ENCODE measurements at regions not wholly inside any gene's neighbourhood (a gene's known extent, or its start where the extent isn't known, plus 50 kb on each side); places are given as distances from the start of the nearest gene placed in this dataset.

- TF ChIP-seq CTCF (IDR thresholded peaks at IDR 0.05; ENCODE audit: borderline replicate concordance, extremely low read depth, low read length, poor library complexity, severe bottlenecking) (no peak), EZH2 (IDR thresholded peaks at IDR 0.05; ENCODE audit: borderline replicate concordance, low read depth, low read length, severe bottlenecking) (no peak)
- H3K79me2 ChIP-seq (ENCODE audit: insufficient read depth, low read length): no peaks in the 10 kb centered on the region
- H4K20me1 ChIP-seq (ENCODE audit: insufficient read depth, low read length): no peaks in the 10 kb centered on the region
- DNase-seq (no peak), ATAC-seq (ENCODE audit: insufficient read depth, low read depth) (no peak)
- H3K4me1 ChIP-seq (ENCODE audit: insufficient read depth, low read length): no peaks in the 10 kb centered on the region
- no peak overlapping the region for H3K27ac ChIP-seq (ENCODE audit: low read length)
- no peak overlapping the region for H3K9ac ChIP-seq (ENCODE audit: low read depth, low read length)
- H3K36me3 ChIP-seq (ENCODE audit: insufficient read depth, low read length): no peaks in the 10 kb centered on the region
- H2AFZ ChIP-seq (ENCODE audit: low read depth, low read length): no peak overlapping the region
- no peak overlapping the region for H3K4me3 ChIP-seq (ENCODE audit: low read depth in 1 of 2, low read length in 2 of 2)
- no peak overlapping the region for H3K4me2 ChIP-seq (ENCODE audit: insufficient read depth, low read length)
- peaks cover 4% of the 10 kb centered on the region for H3K9me3 ChIP-seq (ENCODE audit: insufficient read depth, low read length, severe bottlenecking)
- no peaks in the 10 kb centered on the region for H3K27me3 ChIP-seq (ENCODE audit: insufficient read depth, low read length, poor library complexity)
Measured at GRCh38 chr5:17907094-17907493, 272.8 kb downstream of the TAF11L14 start.

DNA sequence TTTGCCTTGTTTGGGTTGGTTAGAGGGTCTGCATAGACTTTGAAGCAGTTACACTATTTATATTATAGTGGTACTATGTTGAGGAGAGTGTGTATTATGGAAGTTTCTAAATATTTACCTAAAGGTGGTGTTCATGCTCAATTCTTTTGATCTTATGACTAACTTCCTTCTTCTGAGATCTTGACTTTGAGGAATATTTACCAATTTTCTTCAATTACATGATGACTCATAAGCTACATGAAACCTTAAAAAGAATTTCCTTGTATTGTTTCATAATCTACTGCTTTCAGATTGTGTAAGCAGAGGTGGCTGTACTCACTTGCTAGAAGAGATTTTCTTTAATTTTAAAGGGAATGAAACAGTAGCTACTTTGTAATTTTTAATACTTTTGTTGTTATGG lies 276.1 kb downstream of the TAF11L14 start:
- Histone ChIP-seq H3K9ac (ENCODE audit: low read depth, low read length) (no peak overlapping the region), H3K4me2 (ENCODE audit: insufficient read depth, low read length) (no peak overlapping the region), H3K4me3 (ENCODE audit: low read depth in 1 of 2, low read length in 2 of 2) (no peak overlapping the region), H3K4me1 (ENCODE audit: insufficient read depth, low read length) (no peaks in the 10 kb centered on the region), H3K9me3 (ENCODE audit: insufficient read depth, low read length, severe bottlenecking) (peaks cover 4% of the 10 kb centered on the region), H3K79me2 (ENCODE audit: insufficient read depth, low read length) (no peaks in the 10 kb centered on the region), H3K27ac (ENCODE audit: low read length) (no peak overlapping the region), H3K36me3 (ENCODE audit: insufficient read depth, low read length) (no peaks in the 10 kb centered on the region), H2AFZ (ENCODE audit: low read depth, low read length) (no peak overlapping the region), H4K20me1 (ENCODE audit: insufficient read depth, low read length) (no peaks in the 10 kb centered on the region), H3K27me3 (ENCODE audit: insufficient read depth, low read length, poor library complexity) (no peaks in the 10 kb centered on the region)
- TF ChIP-seq CTCF (IDR thresholded peaks at IDR 0.05; ENCODE audit: borderline replicate concordance, extremely low read depth, low read length, poor library complexity, severe bottlenecking): no peak
- no peak for TF ChIP-seq EZH2 (IDR thresholded peaks at IDR 0.05; ENCODE audit: borderline replicate concordance, low read depth, low read length, severe bottlenecking)
- ATAC-seq (ENCODE audit: insufficient read depth, low read depth) (no peak), DNase-seq (no peak)

DNA sequence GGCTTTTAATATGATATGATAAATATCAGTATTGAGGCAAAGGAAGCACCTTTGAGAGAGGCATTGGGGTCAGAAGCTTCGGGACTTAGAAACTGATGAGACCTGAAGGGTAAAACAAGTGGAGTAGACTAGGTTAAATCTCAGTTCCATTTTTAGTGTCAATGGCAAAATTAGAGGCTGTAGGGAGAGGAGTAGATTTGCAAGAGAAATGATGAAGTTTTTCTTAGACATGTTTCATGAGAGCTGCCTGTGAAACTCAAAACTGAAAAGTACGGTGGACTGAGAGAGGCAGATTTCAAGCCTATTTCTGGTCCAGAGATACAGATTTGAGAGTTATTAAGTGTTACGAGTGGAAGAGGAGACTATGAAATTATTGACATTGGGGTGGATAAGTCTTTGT lies 278.5 kb downstream of the TAF11L14 start:
- Histone ChIP-seq H3K79me2 (ENCODE audit: insufficient read depth, low read length) (no peaks in the 10 kb centered on the region), H3K9ac (ENCODE audit: low read depth, low read length) (no peak overlapping the region), H2AFZ (ENCODE audit: low read depth, low read length) (no peak overlapping the region), H3K27ac (ENCODE audit: low read length) (no peak overlapping the region), H3K4me3 (ENCODE audit: low read depth in 1 of 2, low read length in 2 of 2) (no peak overlapping the region), H4K20me1 (ENCODE audit: insufficient read depth, low read length) (no peaks in the 10 kb centered on the region), H3K9me3 (ENCODE audit: insufficient read depth, low read length, severe bottlenecking) (peaks cover 2% of the 10 kb centered on the region), H3K27me3 (ENCODE audit: insufficient read depth, low read length, poor library complexity) (no peaks in the 10 kb centered on the region), H3K4me1 (ENCODE audit: insufficient read depth, low read length) (no peaks in the 10 kb centered on the region), H3K4me2 (ENCODE audit: insufficient read depth, low read length) (no peak overlapping the region), H3K36me3 (ENCODE audit: insufficient read depth, low read length) (no peaks in the 10 kb centered on the region)
- DNase-seq: no peak
- TF ChIP-seq EZH2 (IDR thresholded peaks at IDR 0.05; ENCODE audit: borderline replicate concordance, low read depth, low read length, severe bottlenecking) (no peak), CTCF (IDR thresholded peaks at IDR 0.05; ENCODE audit: borderline replicate concordance, extremely low read depth, low read length, poor library complexity, severe bottlenecking) (no peak)
- ATAC-seq (ENCODE audit: insufficient read depth, low read depth): no peak

- Histone ChIP-seq H3K4me1 (ENCODE audit: insufficient read depth, low read length) (no peaks in the 10 kb centered on the region), H3K4me2 (ENCODE audit: insufficient read depth, low read length) (no peak overlapping the region), H4K20me1 (ENCODE audit: insufficient read depth, low read length) (no peaks in the 10 kb centered on the region), H3K4me3 (ENCODE audit: low read depth in 1 of 2, low read length in 2 of 2) (no peak overlapping the region), H3K27me3 (ENCODE audit: insufficient read depth, low read length, poor library complexity) (no peaks in the 10 kb centered on the region), H3K79me2 (ENCODE audit: insufficient read depth, low read length) (no peaks in the 10 kb centered on the region), H3K9ac (ENCODE audit: low read depth, low read length) (no peak overlapping the region), H3K36me3 (ENCODE audit: insufficient read depth, low read length) (no peaks in the 10 kb centered on the region), H3K27ac (ENCODE audit: low read length) (no peak overlapping the region), H2AFZ (ENCODE audit: low read depth, low read length) (no peak overlapping the region), H3K9me3 (ENCODE audit: insufficient read depth, low read length, severe bottlenecking) (peaks cover 2% of the 10 kb centered on the region)
- TF ChIP-seq EZH2 (IDR thresholded peaks at IDR 0.05; ENCODE audit: borderline replicate concordance, low read depth, low read length, severe bottlenecking) (no peak), CTCF (IDR thresholded peaks at IDR 0.05; ENCODE audit: borderline replicate concordance, extremely low read depth, low read length, poor library complexity, severe bottlenecking) (no peak)
- DNase-seq (no peak), ATAC-seq (ENCODE audit: insufficient read depth, low read depth) (no peak)
Measured at GRCh38 chr5:17916446-17916845, 282.2 kb downstream of the TAF11L14 start.

Data from DND-41 (cell line).